CD8-positive, alpha-beta memory T cell (primary cell): ENCODE measurements at regions not wholly inside any gene's neighbourhood (a gene's known extent, or its start where the extent isn't known, plus 50 kb on each side); places are given as distances from the start of the nearest gene placed in this dataset.

Experiments
- CTCF ChIA-PET: fragments of 350-600 bp; sonication (Branson Sonifier 250); formaldehyde crosslinking; loops from one replicate; lab custom pipeline; 2021; ENCODE audit warnings: antibody characterized with exemption; lab: Charles Lee
- POLR2A ChIA-PET: fragments of 350-600 bp; sonication (Branson Sonifier 250); formaldehyde crosslinking; loops from one replicate; lab custom pipeline; 2021; ENCODE audit warnings: antibody characterized with exemption; lab: Charles Lee
- DNase-seq, 5 donors: peaks; one replicate each; pipeline versions ENCODE4 v3.0.0 to v3.0.0-alpha.2; 2020 to 2022; ENCODE audit warnings: mixed read lengths in 1 of 5
- H3K27ac ChIP-seq: one replicate; pipeline ENCODE4 v1.7.0; 2013; ENCODE audit warnings: low read depth, mild to moderate bottlenecking, low read length, moderate library complexity
- H3K27me3 ChIP-seq: 2 replicates; pipeline ENCODE4 v1.7.0; 2013; ENCODE audit warnings: low read length, mild to moderate bottlenecking; ENCODE audit not compliant: insufficient read depth, poor library complexity, severe bottlenecking
- H3K36me3 ChIP-seq: 2 replicates; pipeline ENCODE4 v1.7.0; 2013; ENCODE audit warnings: mild to moderate bottlenecking, low read length, moderate library complexity; ENCODE audit not compliant: insufficient read depth
- H3K4me1 ChIP-seq: 2 replicates; pipeline ENCODE4 v1.7.0; 2013; ENCODE audit warnings: mild to moderate bottlenecking, low read length, moderate library complexity; ENCODE audit not compliant: insufficient read depth
- H3K4me3 ChIP-seq: 2 replicates; pipeline ENCODE4 v1.7.0; 2013; ENCODE audit warnings: mild to moderate bottlenecking, low read length
- H3K9me3 ChIP-seq: 2 replicates; pipeline ENCODE4 v1.7.0; 2013; ENCODE audit warnings: mild to moderate bottlenecking, low read length
- H3K27ac Mint-ChIP-seq, 8 donors: one replicate each; pipeline ENCODE4 v1.8.0; 2020 to 2021; ENCODE audit warnings: mixed read lengths in 8 of 8, mild to moderate bottlenecking in 6 of 8, inconsistent platforms in 3 of 8, moderate library complexity in 3 of 8
- H3K27me3 Mint-ChIP-seq, 2 donors: one replicate each; pipeline ENCODE4 v1.8.0; 2020 to 2021; ENCODE audit warnings: mixed read lengths in 2 of 2, mild to moderate bottlenecking in 1 of 2, moderate library complexity in 1 of 2
- H3K36me3 Mint-ChIP-seq, 3 donors: one replicate each; pipeline ENCODE4 v1.8.0; 2020 to 2021; ENCODE audit warnings: mixed read lengths in 3 of 3, inconsistent platforms in 1 of 3, mild to moderate bottlenecking in 1 of 3
- H3K4me1 Mint-ChIP-seq, 3 donors: one replicate each; pipeline ENCODE4 v1.8.0; 2020 to 2021; ENCODE audit warnings: mixed read lengths in 3 of 3, inconsistent platforms in 1 of 3, mild to moderate bottlenecking in 1 of 3
- H3K4me3 Mint-ChIP-seq, 7 donors: one replicate each; pipeline ENCODE4 v1.8.0; 2020 to 2021; ENCODE audit warnings: mixed read lengths in 7 of 7, mild to moderate bottlenecking in 6 of 7, moderate library complexity in 4 of 7, inconsistent platforms in 2 of 7
- H3K9me3 Mint-ChIP-seq, 5 donors: one replicate each; pipeline ENCODE4 v1.8.0; 2020 to 2022; ENCODE audit warnings: mixed read lengths in 5 of 5, mild to moderate bottlenecking in 3 of 5, moderate library complexity in 2 of 5, inconsistent platforms in 1 of 5

DNA sequence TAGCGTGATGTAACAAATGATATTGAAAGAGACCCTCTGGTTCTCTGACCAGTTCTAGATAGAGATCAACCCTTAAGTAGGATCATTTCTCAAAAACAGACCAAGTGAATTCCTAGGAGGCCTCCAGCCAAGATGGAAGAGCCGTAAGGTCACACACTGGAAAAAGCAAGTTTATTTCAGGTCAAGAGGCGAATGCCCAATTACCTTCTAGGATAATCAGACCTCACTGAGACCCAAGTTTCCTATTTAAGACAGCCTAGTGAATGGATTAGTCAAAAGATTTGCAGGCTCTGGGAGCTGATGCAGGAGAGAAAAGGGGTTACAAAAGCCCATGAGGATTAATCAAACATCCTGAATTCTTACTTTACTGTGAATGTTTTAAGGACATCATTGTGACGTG is 486.1 kb upstream of the NRP1 start:
- POLR2A ChIA-PET = no interaction called here
- Mint-ChIP-seq H3K4me1 (no peaks in the 10 kb centered on the region), H3K36me3 (no peaks in the 10 kb centered on the region), H3K27me3 (no peaks in the 10 kb centered on the region), H3K27ac (no peak overlapping the region), H3K4me3 (no peak overlapping the region), H3K9me3 (peaks cover 0 to 3% (median 0%) of the 10 kb centered on the region in 5 donors)
- H3K4me1 ChIP-seq = no peaks in the 10 kb centered on the region
- no peaks in the 10 kb centered on the region for H3K9me3 ChIP-seq
- DNase-seq = no peak
- no peak overlapping the region for H3K27ac ChIP-seq
- H3K36me3 ChIP-seq = no peaks in the 10 kb centered on the region
- CTCF ChIA-PET = no interaction called here
- no peaks in the 10 kb centered on the region for H3K27me3 ChIP-seq
- no peak overlapping the region for H3K4me3 ChIP-seq

DNA sequence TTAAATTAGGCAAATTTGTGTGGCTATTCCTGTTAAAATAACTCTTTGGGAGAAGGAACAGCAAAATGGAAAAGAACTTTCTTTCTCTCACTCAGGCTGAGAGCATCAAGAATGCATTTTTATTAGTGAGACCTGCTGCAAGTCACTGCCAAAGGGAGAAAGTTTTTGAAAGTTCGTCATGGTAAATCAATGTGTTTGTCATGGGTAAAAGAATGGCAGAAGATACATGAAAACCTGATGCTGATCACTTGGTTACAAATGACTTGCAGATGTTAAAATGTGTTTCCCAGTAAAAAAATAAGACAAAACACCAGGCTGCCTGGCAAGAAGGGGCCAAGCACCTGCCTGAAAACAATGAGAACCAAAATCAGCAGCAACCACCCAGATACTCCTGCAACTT is 484.7 kb upstream of the NRP1 start:
- Histone ChIP-seq H3K36me3 (no peaks in the 10 kb centered on the region), H3K27ac (no peak overlapping the region), H3K4me1 (no peaks in the 10 kb centered on the region), H3K4me3 (no peak overlapping the region), H3K9me3 (no peaks in the 10 kb centered on the region), H3K27me3 (no peaks in the 10 kb centered on the region)
- H3K27me3 Mint-ChIP-seq = no peaks in the 10 kb centered on the region
- no peak for DNase-seq
- H3K9me3 Mint-ChIP-seq = peaks cover 0 to 3% (median 0%) of the 10 kb centered on the region in 5 donors
- H3K4me1 Mint-ChIP-seq = no peaks in the 10 kb centered on the region
- no peak overlapping the region for H3K4me3 Mint-ChIP-seq
- no peaks in the 10 kb centered on the region for H3K36me3 Mint-ChIP-seq
- ChIA-PET POLR2A (no interaction called here), CTCF (no interaction called here)
- no peak overlapping the region for H3K27ac Mint-ChIP-seq

DNA sequence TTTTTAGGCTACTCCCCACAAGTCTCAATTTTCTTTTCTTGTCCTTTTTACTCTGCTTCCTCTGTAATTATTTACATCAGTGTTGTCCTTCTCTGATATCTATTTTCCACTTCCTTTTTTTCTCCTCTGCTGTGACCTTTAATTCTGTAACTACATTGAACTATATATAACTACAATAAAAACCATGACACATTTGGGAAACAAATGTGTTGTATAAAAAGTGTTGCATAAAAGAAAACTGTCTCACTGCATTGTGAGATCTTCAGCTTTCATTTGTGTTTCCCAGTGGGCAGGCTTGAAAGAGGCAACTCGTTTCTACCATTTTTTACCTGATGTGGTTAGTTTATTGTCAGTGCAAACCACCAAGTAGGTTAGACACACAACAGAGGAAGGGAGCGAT is 483.9 kb upstream of the NRP1 start:
- Mint-ChIP-seq H3K27me3 (no peaks in the 10 kb centered on the region), H3K4me3 (no peak overlapping the region), H3K27ac (peak overlapping the region in 2 of 8 donors; percentile 31 to 80), H3K4me1 (no peaks in the 10 kb centered on the region), H3K9me3 (peaks cover 0 to 3% (median 0%) of the 10 kb centered on the region in 5 donors), H3K36me3 (no peaks in the 10 kb centered on the region)
- H3K36me3 ChIP-seq = no peaks in the 10 kb centered on the region
- ChIA-PET CTCF (no interaction called here), POLR2A (no interaction called here)
- H3K4me3 ChIP-seq = no peak overlapping the region
- H3K27ac ChIP-seq = no peak overlapping the region
- no peak for DNase-seq
- H3K9me3 ChIP-seq = no peaks in the 10 kb centered on the region
- H3K4me1 ChIP-seq = no peaks in the 10 kb centered on the region
- H3K27me3 ChIP-seq = no peaks in the 10 kb centered on the region

DNA sequence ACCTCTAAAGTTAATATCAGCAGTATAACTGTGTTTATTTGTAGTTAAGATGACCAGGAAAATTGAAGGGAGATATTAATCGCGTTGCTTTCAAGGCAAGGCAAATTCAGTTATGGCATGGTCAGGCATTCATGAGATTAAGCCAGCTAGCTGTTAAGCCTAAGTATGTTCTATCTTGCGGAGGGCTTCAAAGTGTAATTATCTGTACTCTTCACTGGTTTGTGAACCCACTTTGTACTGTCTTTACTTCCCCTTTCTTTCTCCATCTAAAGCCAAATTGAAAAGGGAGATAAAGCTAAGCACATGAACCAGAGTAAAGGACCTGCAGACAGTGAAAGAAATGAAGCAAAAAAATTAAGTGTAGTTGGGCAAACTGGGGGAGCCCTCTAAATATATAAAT is 483.1 kb upstream of the NRP1 start:
- H3K27me3 ChIP-seq = no peaks in the 10 kb centered on the region
- POLR2A ChIA-PET = no interaction called here
- H3K36me3 Mint-ChIP-seq = no peaks in the 10 kb centered on the region

DNA sequence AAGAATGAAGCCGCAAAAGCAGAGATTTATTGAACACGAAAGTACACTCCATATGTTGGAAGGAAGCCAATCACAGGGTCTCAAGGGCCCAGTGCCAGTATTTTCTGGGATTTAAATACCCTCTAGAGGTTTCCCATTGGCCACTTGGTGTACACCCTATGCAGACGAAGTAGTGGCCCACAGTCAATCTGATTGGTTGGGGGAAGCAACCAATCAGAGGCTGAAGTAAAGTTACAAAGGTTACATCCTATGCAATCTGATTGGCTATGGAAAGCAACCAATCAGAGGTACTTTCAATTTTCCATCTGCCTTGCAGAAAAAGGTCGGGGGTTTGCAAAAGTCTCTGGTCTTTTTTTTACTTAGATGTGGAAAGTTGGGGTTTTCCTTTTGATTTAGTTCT is 481.3 kb upstream of the NRP1 start:
- Histone ChIP-seq H3K27ac (no peak overlapping the region), H3K27me3 (no peaks in the 10 kb centered on the region), H3K36me3 (no peaks in the 10 kb centered on the region), H3K4me1 (no peaks in the 10 kb centered on the region), H3K9me3 (no peaks in the 10 kb centered on the region), H3K4me3 (no peak overlapping the region)
- no peak for DNase-seq
- Mint-ChIP-seq H3K27ac (no peak overlapping the region), H3K36me3 (no peaks in the 10 kb centered on the region), H3K4me3 (no peak overlapping the region), H3K9me3 (peaks cover 0 to 3% (median 0%) of the 10 kb centered on the region in 5 donors), H3K27me3 (peaks cover 0 to 4% of the 10 kb centered on the region in 2 donors), H3K4me1 (no peaks in the 10 kb centered on the region)
- CTCF ChIA-PET = no interaction called here
- POLR2A ChIA-PET = no interaction called here

More for the DNA sequence above, 483.1 kb upstream of the NRP1 start:
- Histone ChIP-seq H3K36me3 (no peaks in the 10 kb centered on the region), H3K4me1 (no peaks in the 10 kb centered on the region), H3K9me3 (no peaks in the 10 kb centered on the region), H3K4me3 (no peak overlapping the region), H3K27ac (no peak overlapping the region)
- no peak for DNase-seq
- no peak overlapping the region for H3K27ac Mint-ChIP-seq
- CTCF ChIA-PET = no interaction called here
- peaks cover 0 to 3% (median 0%) of the 10 kb centered on the region in 5 donors for H3K9me3 Mint-ChIP-seq
- no peak overlapping the region for H3K4me3 Mint-ChIP-seq
- no peaks in the 10 kb centered on the region for H3K4me1 Mint-ChIP-seq
- peaks cover 0 to 3% of the 10 kb centered on the region in 2 donors for H3K27me3 Mint-ChIP-seq

DNA sequence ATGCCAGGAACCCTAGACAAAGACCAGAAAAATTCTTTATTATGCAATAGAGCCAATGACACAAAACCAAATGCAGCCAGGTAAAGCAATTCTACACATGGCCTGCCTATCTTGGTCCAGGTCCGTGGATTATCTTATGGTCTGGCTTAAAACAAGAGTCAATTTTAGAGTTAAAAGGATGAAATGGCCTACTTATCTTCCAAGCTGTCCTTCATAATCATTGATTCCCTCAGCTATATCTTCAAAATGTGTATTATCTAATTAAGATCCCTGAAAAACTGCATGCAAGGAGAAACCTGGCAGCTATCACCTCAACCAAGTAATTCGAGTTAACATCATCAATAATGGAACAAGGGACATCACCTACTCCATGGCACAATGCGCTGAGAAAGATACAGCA is 479.4 kb upstream of the NRP1 start:
- H3K4me1 ChIP-seq = no peaks in the 10 kb centered on the region
- Mint-ChIP-seq H3K27me3 (peaks cover 0 to 4% of the 10 kb centered on the region in 2 donors), H3K9me3 (peaks cover 0 to 3% (median 0%) of the 10 kb centered on the region in 5 donors), H3K4me3 (no peak overlapping the region), H3K27ac (no peak overlapping the region), H3K4me1 (no peaks in the 10 kb centered on the region), H3K36me3 (no peaks in the 10 kb centered on the region)
- H3K27me3 ChIP-seq = no peaks in the 10 kb centered on the region
- POLR2A ChIA-PET = no interaction called here
- no peak overlapping the region for H3K4me3 ChIP-seq
- no peaks in the 10 kb centered on the region for H3K9me3 ChIP-seq
- DNase-seq = no peak
- H3K36me3 ChIP-seq = no peaks in the 10 kb centered on the region
- CTCF ChIA-PET = no interaction called here
- no peak overlapping the region for H3K27ac ChIP-seq

DNA sequence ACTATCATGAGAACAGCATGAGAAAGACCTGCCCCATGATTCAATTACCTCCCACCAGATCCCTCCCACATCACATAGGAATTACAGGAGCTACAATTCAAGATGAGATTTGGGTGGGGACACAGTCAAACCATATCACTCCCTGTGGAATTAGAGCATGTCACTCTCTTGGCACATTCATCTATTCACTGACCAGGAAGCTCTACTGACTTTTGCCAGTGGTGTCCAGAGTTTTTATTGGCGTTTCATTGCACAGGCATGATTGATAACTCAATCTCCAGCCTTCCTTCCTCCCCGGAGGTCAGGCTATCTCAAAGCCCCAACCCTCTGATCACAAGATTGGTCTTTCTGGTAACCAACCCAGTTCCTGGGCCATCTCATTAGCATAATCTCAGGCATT is 478.9 kb upstream of the NRP1 start:
- no peak overlapping the region for H3K27ac Mint-ChIP-seq
- Histone ChIP-seq H3K27ac (no peak overlapping the region), H3K4me1 (no peaks in the 10 kb centered on the region), H3K36me3 (no peaks in the 10 kb centered on the region), H3K9me3 (no peaks in the 10 kb centered on the region), H3K4me3 (no peak overlapping the region), H3K27me3 (no peaks in the 10 kb centered on the region)
- CTCF ChIA-PET = no interaction called here
- DNase-seq = no peak
- H3K27me3 Mint-ChIP-seq = peaks cover 0 to 4% of the 10 kb centered on the region in 2 donors
- POLR2A ChIA-PET = no interaction called here
- peaks cover 0 to 2% (median 0%) of the 10 kb centered on the region in 5 donors for H3K9me3 Mint-ChIP-seq
- no peak overlapping the region for H3K4me3 Mint-ChIP-seq
- no peaks in the 10 kb centered on the region for H3K36me3 Mint-ChIP-seq
- H3K4me1 Mint-ChIP-seq = no peaks in the 10 kb centered on the region

DNA sequence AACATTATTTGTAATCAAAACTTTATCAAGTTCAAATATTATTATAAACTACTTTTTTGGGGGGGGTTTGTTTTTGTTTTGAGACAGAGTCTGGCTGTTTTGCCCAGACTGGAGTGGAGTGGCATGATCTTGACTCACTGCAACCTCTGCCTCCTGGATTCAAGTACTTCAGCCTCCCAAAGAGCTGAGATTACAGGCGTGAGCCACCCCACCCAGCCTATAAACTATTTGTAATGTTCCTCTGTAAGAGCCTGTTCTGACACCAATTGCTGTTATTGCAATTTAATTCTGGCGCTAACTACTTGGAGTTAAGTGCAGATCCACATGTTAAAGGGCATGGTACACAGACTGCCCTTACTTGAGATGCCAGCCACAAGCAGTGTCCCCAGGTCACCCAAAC is 478.1 kb upstream of the NRP1 start:
- H3K4me1 ChIP-seq = no peaks in the 10 kb centered on the region
- Mint-ChIP-seq H3K4me3 (no peak overlapping the region), H3K36me3 (no peaks in the 10 kb centered on the region), H3K27ac (no peak overlapping the region), H3K9me3 (no peaks in the 10 kb centered on the region), H3K4me1 (no peaks in the 10 kb centered on the region), H3K27me3 (peaks cover 0 to 4% of the 10 kb centered on the region in 2 donors)
- H3K27me3 ChIP-seq = no peaks in the 10 kb centered on the region
- ChIA-PET POLR2A (no interaction called here), CTCF (no interaction called here)
- no peak overlapping the region for H3K27ac ChIP-seq
- H3K9me3 ChIP-seq = no peaks in the 10 kb centered on the region
- no peak overlapping the region for H3K4me3 ChIP-seq
- DNase-seq = no peak
- H3K36me3 ChIP-seq = no peaks in the 10 kb centered on the region

DNA sequence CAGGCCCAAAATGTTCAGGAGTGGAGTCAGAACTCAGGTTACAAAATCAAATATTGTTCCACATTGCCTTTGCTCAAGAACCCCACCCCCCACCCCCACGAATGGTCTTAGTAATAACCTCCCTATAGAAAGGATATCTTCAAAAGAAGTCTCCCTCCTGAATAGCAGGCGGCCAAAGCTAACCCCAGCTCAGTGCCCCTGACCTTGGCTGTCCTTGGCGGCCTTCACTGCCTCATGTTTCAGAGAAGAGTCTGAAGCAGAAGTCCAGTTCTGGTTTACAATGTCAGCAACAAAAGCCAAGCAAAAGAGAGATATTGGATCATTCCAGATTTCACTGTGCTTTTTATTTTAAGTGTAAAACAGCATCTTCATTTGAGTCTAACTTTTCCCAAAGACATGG is 476.5 kb upstream of the NRP1 start:
- H3K9me3 ChIP-seq = no peaks in the 10 kb centered on the region
- peaks cover 0 to 4% of the 10 kb centered on the region in 2 donors for H3K27me3 Mint-ChIP-seq
- no peak overlapping the region for H3K27ac Mint-ChIP-seq
- no peak overlapping the region for H3K4me3 ChIP-seq
- ChIA-PET CTCF (no interaction called here), POLR2A (no interaction called here)
- no peak overlapping the region for H3K4me3 Mint-ChIP-seq
- no peaks in the 10 kb centered on the region for H3K36me3 ChIP-seq
- H3K9me3 Mint-ChIP-seq = no peaks in the 10 kb centered on the region
- DNase-seq = no peak
- no peaks in the 10 kb centered on the region for H3K4me1 ChIP-seq
- H3K4me1 Mint-ChIP-seq = no peaks in the 10 kb centered on the region
- no peaks in the 10 kb centered on the region for H3K27me3 ChIP-seq
- no peaks in the 10 kb centered on the region for H3K36me3 Mint-ChIP-seq
- no peak overlapping the region for H3K27ac ChIP-seq
